Loucy (cell line): ENCODE measurements at regions not wholly inside any gene's neighbourhood (a gene's known extent, or its start where the extent isn't known, plus 50 kb on each side); places are given as distances from the start of the nearest gene placed in this dataset.

Experiments used
- H2AFZ ChIP-seq: fragments of 200-600 bp; sonication (generic); 2 replicates; pipeline ENCODE4 v1.6.0; 2016; ENCODE audit warnings: antibody characterized with exemption, mild to moderate bottlenecking, low read length, moderate library complexity
- H3F3A ChIP-seq: fragments of 200-600 bp; 2 replicates; pipeline ENCODE4 v1.6.0; 2016; ENCODE audit warnings: antibody characterized with exemption, low read depth, mild to moderate bottlenecking
- H3K27me3 ChIP-seq: fragments of 200-600 bp; sonication (generic); 2 replicates; pipeline ENCODE4 v1.6.1; 2014; ENCODE audit warnings: low read length, mild to moderate bottlenecking; ENCODE audit not compliant: insufficient read depth, poor library complexity, severe bottlenecking
- H3K36me3 ChIP-seq: fragments of 200-600 bp; sonication (generic); 2 replicates; pipeline ENCODE4 v1.6.1; 2016; ENCODE audit warnings: low read length; ENCODE audit not compliant: insufficient read depth
- H3K4me1 ChIP-seq: fragments of 200-600 bp; sonication (generic); 2 replicates; pipeline ENCODE4 v1.5.1; 2014; ENCODE audit warnings: low read length, mild to moderate bottlenecking; ENCODE audit not compliant: insufficient read depth, poor library complexity, severe bottlenecking
- H3K4me2 ChIP-seq: fragments of 200-600 bp; sonication (generic); 2 replicates; pipeline ENCODE4 v1.6.0; 2014; ENCODE audit warnings: antibody characterized with exemption, low read length, low read depth, mild to moderate bottlenecking; ENCODE audit not compliant: poor library complexity, severe bottlenecking
- H3K4me3 ChIP-seq: fragments of 200-600 bp; sonication (generic); 2 replicates; pipeline ENCODE4 v1.5.1; 2014; ENCODE audit warnings: low read length, mild to moderate bottlenecking, mixed read lengths; ENCODE audit not compliant: poor library complexity, severe bottlenecking
- H3K79me2 ChIP-seq: fragments of 200-600 bp; sonication (generic); 2 replicates; pipeline ENCODE4 v1.6.1; 2014; ENCODE audit warnings: low read length; ENCODE audit not compliant: insufficient read depth
- H3K9ac ChIP-seq: fragments of 200-600 bp; sonication (generic); 2 replicates; pipeline ENCODE4 v1.6.0; 2014; ENCODE audit warnings: mild to moderate bottlenecking, low read depth, low read length, moderate library complexity; ENCODE audit not compliant: poor library complexity, severe bottlenecking
- H3K9me2 ChIP-seq: fragments of 200-600 bp; sonication (generic); replicated peaks from 2 replicates; pipeline ENCODE4 v1.6.1; 2016; ENCODE audit warnings: low read depth, low read length, mixed read lengths
- H3K9me3 ChIP-seq: fragments of 200-600 bp; sonication (generic); 2 replicates; pipeline ENCODE4 v1.6.1; 2014; ENCODE audit warnings: mild to moderate bottlenecking, antibody characterized with exemption, low read length, low read depth; ENCODE audit not compliant: insufficient read depth
- H4K20me1 ChIP-seq: fragments of 200-600 bp; sonication (generic); 2 replicates; pipeline ENCODE4 v1.6.0; 2014; ENCODE audit warnings: antibody characterized with exemption, low read length, mild to moderate bottlenecking; ENCODE audit not compliant: insufficient read depth, poor library complexity, severe bottlenecking
- EZH2phosphoT487 ChIP-seq: fragments of 200-600 bp; IDR thresholded peaks from 2 replicates; pipeline ENCODE4 v1.6.1; 2018; ENCODE audit warnings: antibody characterized with exemption, mild to moderate bottlenecking, moderate library complexity, borderline replicate concordance
- TF ChIP-seq, protein P1 (sequence below): fragments of 200-600 bp; sonication (generic); conservative IDR thresholded peaks from 2 replicates; pipeline ENCODE4 v1.5.1; 2014; ENCODE audit warnings: mild to moderate bottlenecking, antibody characterized with exemption, low read length

DNA sequence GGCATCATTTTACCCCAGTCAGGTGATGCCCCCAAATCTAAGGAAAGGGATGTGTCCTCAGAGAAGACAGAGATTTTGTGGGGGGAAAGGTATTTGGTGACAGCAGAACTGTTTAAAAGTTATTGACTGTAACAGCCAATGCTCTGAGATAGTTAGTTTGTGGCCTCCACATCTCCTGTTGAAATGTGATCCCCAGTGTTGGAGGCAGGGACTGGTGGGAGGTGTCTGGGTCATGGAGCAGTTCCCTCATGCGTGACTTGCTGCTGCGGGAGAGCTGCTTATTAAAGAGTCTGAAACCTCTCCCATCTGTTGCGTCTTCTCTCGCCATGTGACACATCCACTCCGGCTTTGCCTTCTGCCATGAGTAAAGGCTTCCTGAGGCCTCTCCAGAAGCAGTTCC is 282.8 kb upstream of the FOXQ1 start:
- no peak overlapping the region for H3K9ac ChIP-seq
- H3K4me2 ChIP-seq: no peak overlapping the region
- H3K27me3 ChIP-seq: no peaks in the 10 kb centered on the region
- no peak overlapping the region for H3K4me3 ChIP-seq
- no peaks in the 10 kb centered on the region for H3K79me2 ChIP-seq
- H2AFZ ChIP-seq: no peak overlapping the region
- H3K9me2 ChIP-seq: no peaks in the 10 kb centered on the region
- no peaks in the 10 kb centered on the region for H3F3A ChIP-seq
- no peaks in the 10 kb centered on the region for H3K36me3 ChIP-seq
- H3K9me3 ChIP-seq: no peaks in the 10 kb centered on the region
- no peaks in the 10 kb centered on the region for H4K20me1 ChIP-seq
- TF ChIP-seq, protein P1, sequence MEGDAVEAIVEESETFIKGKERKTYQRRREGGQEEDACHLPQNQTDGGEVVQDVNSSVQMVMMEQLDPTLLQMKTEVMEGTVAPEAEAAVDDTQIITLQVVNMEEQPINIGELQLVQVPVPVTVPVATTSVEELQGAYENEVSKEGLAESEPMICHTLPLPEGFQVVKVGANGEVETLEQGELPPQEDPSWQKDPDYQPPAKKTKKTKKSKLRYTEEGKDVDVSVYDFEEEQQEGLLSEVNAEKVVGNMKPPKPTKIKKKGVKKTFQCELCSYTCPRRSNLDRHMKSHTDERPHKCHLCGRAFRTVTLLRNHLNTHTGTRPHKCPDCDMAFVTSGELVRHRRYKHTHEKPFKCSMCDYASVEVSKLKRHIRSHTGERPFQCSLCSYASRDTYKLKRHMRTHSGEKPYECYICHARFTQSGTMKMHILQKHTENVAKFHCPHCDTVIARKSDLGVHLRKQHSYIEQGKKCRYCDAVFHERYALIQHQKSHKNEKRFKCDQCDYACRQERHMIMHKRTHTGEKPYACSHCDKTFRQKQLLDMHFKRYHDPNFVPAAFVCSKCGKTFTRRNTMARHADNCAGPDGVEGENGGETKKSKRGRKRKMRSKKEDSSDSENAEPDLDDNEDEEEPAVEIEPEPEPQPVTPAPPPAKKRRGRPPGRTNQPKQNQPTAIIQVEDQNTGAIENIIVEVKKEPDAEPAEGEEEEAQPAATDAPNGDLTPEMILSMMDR: no peak
- TF ChIP-seq EZH2phosphoT487: no peak
- H3K4me1 ChIP-seq: no peaks in the 10 kb centered on the region

GRCh38 chr6:1028723-1029122 is 283.2 kb upstream of the FOXQ1 start:
- Histone ChIP-seq H3K4me2 (no peak overlapping the region), H2AFZ (no peak overlapping the region), H3F3A (no peaks in the 10 kb centered on the region), H3K4me3 (no peak overlapping the region), H4K20me1 (no peaks in the 10 kb centered on the region), H3K27me3 (no peaks in the 10 kb centered on the region), H3K4me1 (no peaks in the 10 kb centered on the region), H3K9me3 (no peaks in the 10 kb centered on the region), H3K36me3 (no peaks in the 10 kb centered on the region), H3K9ac (no peak overlapping the region), H3K9me2 (no peaks in the 10 kb centered on the region), H3K79me2 (no peaks in the 10 kb centered on the region)
- TF ChIP-seq, protein P1: no peak
- no peak for TF ChIP-seq EZH2phosphoT487

- Histone ChIP-seq H3K9ac (no peak overlapping the region), H3K9me2 (no peaks in the 10 kb centered on the region), H3K27me3 (no peaks in the 10 kb centered on the region), H3K4me1 (no peaks in the 10 kb centered on the region), H3K4me3 (no peak overlapping the region), H3K4me2 (no peak overlapping the region), H4K20me1 (no peaks in the 10 kb centered on the region), H3K9me3 (no peaks in the 10 kb centered on the region), H2AFZ (no peak overlapping the region), H3K36me3 (no peaks in the 10 kb centered on the region), H3K79me2 (no peaks in the 10 kb centered on the region), H3F3A (no peaks in the 10 kb centered on the region)
- TF ChIP-seq, protein P1: no peak
- no peak for TF ChIP-seq EZH2phosphoT487
These were observed 283.9 kb upstream of the FOXQ1 start for GRCh38 chr6:1027795-1028569.
